GM12864 (cell line): ENCODE measurements at regions not wholly inside any gene's neighbourhood (a gene's known extent, or its start where the extent isn't known, plus 50 kb on each side); places are given as distances from the start of the nearest gene placed in this dataset.

Experiments used
- DNase-seq: peaks from one replicate; pipeline ENCODE4 v3.0.0-alpha.2; 2011; ENCODE audit warnings: low read depth
- H3K4me3 ChIP-seq: 2 replicates; pipeline ENCODE4 v1.5.1; 2011; ENCODE audit warnings: mild to moderate bottlenecking, low read depth, low read length, control low read depth
- TF ChIP-seq, protein P1 (sequence below): IDR thresholded peaks from 2 replicates; pipeline ENCODE4 v1.5.1; 2011; ENCODE audit warnings: low read depth, mild to moderate bottlenecking, moderate library complexity, low read length, control low read depth, inconsistent platforms; ENCODE audit errors: missing control alignments

DNA sequence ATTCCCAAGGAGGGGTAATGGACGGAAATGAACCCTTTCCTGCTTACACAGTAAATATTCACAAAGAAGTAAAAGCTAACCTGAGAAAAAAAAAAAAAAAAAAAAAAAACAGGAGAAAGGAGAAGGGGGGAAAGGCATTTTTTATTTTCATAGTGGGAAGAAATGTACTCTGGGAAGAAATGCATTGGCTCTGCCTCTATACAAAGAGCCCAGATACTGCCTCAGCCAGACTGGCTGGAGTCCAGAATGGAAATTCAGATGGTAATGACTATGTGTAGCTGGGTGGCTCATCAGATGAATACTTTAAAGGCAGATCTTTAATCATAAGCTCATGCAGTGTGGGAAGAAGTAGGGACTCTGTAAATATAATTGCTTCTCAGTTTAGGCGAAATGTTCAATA, 124.9 kb upstream of the ZNF608 start:
- DNase-seq = no peak
- TF ChIP-seq, protein P1, sequence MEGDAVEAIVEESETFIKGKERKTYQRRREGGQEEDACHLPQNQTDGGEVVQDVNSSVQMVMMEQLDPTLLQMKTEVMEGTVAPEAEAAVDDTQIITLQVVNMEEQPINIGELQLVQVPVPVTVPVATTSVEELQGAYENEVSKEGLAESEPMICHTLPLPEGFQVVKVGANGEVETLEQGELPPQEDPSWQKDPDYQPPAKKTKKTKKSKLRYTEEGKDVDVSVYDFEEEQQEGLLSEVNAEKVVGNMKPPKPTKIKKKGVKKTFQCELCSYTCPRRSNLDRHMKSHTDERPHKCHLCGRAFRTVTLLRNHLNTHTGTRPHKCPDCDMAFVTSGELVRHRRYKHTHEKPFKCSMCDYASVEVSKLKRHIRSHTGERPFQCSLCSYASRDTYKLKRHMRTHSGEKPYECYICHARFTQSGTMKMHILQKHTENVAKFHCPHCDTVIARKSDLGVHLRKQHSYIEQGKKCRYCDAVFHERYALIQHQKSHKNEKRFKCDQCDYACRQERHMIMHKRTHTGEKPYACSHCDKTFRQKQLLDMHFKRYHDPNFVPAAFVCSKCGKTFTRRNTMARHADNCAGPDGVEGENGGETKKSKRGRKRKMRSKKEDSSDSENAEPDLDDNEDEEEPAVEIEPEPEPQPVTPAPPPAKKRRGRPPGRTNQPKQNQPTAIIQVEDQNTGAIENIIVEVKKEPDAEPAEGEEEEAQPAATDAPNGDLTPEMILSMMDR = no peak
- no peak overlapping the region for H3K4me3 ChIP-seq

DNA sequence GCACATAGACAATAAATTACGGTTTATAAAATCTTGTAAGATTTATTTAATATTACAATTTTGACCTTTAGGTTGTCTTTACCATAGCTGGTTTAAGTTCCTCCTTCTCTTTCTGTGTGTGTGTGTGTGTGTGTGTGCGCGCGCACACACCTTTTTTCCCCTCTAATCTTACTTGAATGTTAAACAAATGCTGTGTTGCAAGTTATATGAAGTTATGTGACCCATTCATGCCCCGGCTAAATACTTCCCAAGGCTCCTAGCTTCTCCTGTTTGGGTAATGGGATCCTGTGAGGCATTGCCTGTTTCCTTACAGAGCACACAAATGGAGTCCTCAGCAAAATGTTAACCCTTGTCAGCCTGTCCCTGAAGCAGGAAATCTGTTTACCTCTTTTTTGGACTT, 125.6 kb upstream of the ZNF608 start:
- H3K4me3 ChIP-seq = no peak overlapping the region
- no peak for DNase-seq
- TF ChIP-seq, protein P1 = no peak

DNA sequence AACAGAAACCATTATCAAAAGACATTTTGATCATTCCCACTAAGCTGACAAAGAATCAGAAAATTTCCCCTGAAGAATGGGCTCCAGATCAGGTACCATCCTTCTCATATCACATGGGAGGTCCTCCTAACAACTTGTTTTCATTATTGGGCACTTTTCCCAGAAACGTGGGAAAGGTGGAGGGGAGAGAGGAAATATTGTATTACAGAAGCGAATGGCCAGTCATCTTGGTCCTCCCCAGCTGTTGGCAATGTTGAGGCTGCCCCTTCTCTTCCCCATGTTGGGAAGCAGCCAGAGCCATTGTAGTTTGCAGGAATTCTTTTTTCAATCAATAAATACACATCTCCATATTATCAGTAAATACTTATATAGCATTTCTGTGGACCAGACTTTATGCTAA, 126.2 kb upstream of the ZNF608 start:
- DNase-seq = no peak
- TF ChIP-seq, protein P1 = no peak

DNA sequence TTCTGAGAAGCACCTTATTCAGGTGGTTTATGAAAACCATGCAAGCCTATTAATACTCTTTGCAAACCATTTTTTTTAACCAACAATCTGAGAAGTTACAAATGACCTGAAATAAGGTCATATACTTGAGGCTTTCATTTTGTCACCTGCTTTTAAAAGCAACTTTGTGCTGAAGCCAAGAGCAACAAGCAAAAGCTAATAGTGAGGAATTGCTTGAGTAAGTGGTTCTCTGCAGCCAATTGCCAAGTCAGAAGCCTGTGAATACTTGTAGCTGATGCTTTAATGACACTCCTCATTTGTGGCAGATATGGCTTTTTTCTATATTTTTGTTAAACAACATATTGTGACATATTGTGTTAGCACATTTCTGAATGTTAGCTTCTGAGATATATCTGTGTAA, 126.7 kb upstream of the ZNF608 start:
- no peak for DNase-seq
- H3K4me3 ChIP-seq = no peak overlapping the region
- TF ChIP-seq, protein P1 = no peak

More for the DNA sequence above, 126.2 kb upstream of the ZNF608 start:
- no peak overlapping the region for H3K4me3 ChIP-seq

DNA sequence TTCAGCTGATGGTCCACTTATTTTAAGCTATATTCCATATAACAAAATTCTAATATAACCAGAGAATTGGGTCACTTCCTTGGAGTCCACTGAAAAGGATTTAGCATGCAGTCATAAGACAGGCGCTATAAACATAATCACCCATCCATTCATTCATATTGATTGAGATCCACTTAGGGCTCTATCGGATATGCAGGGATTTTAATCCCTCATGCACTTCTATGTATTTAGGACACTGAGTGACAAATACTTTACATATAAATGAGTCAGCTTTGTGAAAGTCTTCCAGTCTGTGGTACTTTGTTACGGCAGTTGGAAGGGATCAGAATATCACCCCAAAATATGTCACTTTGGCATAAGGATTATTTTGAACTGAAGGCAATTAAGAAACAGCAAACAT, 127.3 kb upstream of the ZNF608 start:
- no peak overlapping the region for H3K4me3 ChIP-seq
- no peak for DNase-seq
- TF ChIP-seq, protein P1 = no peak

DNA sequence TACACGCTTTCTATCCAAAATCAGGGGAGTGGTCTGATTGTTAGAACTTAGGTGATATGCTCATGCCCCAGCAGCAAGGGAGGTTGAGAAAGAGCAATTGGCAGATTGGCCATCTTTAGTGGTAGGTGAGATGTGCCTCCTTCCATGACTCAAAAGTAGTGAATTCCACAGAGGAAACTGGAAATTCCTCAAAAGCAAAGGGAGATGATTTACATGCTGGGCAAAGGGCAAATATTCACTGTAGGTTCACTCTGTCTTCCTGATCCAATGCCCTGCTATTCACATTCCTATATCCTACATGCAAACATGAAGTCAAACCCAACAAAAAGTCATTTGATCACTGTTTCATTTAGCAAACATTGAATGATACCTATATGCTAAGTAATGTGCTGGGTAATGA, 130.1 kb upstream of the ZNF608 start:
- H3K4me3 ChIP-seq = no peak overlapping the region
- TF ChIP-seq, protein P1 = no peak
- DNase-seq = no peak

DNA sequence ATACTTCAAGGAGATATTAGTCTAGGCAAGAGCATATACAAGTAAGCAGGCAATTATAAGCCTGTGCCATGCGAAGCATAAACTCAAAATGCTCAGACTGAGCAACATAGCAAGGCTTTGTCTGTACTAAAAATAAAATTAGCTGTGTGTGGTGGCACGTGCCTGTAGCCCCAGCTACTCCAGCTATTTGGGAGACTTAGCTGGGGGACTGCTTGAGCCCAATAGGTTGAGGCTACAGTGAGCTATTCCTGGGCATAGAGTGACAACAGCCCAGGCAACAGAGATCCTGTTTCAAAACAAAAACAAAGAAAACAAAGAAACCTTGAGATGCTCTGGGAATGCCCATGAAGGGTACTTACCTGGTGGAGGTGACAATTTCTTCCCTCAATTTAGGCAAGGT, 130.5 kb upstream of the ZNF608 start:
- TF ChIP-seq, protein P1 = no peak
- no peak overlapping the region for H3K4me3 ChIP-seq
- no peak for DNase-seq
